Ascending aorta (tissue), 2 donors: ENCODE measurements at regions not wholly inside any gene's neighbourhood (a gene's known extent, or its start where the extent isn't known, plus 50 kb on each side); places are given as distances from the start of the nearest gene placed in this dataset.

ENCODE experiments used
- DNase-seq, 2 donors: peaks; one replicate each; pipeline ENCODE4 v3.0.0-alpha.2; 2019; ENCODE audit warnings: low spot score in 2 of 2
- H3K27ac ChIP-seq, 2 donors: fragments of 200-600 bp; sonication (generic); one replicate each; pipeline ENCODE4 v1.5.1; 2016 to 2017; ENCODE audit warnings: mild to moderate bottlenecking in 1 of 2
- H3K27me3 ChIP-seq: fragments of 200-600 bp; sonication (generic); one replicate; pipeline ENCODE4 v1.5.1; 2017
- H3K36me3 ChIP-seq, 2 donors: fragments of 200-600 bp; sonication (generic); one replicate each; pipeline ENCODE4 v1.5.1; 2016
- H3K4me1 ChIP-seq, 2 donors: fragments of 200-600 bp; sonication (generic); one replicate each; pipeline ENCODE4 v1.5.1; 2016 to 2017; ENCODE audit warnings: mild to moderate bottlenecking in 1 of 2
- H3K4me3 ChIP-seq, 2 donors: fragments of 200-600 bp; sonication (generic); one replicate each; pipeline ENCODE4 v1.5.1; 2016 to 2017; ENCODE audit warnings: mild to moderate bottlenecking in 1 of 2
- H3K9me3 ChIP-seq, 2 donors: fragments of 200-600 bp; sonication (generic); one replicate each; pipeline ENCODE4 v1.5.1; 2016
- CTCF ChIP-seq, 3 experiments: fragments of 200-600 bp in 2 of 3; fragments of 450-650 bp in 1 of 3; sonication (generic) in 2 of 3; IDR thresholded peaks; one replicate each; pipeline ENCODE4 v1.5.1; 2016 to 2019; ENCODE audit warnings: antibody characterized with exemption in 3 of 3, mild to moderate bottlenecking in 1 of 3, moderate library complexity in 1 of 3
- intact Hi-C: fragments of 100-400 bp; cut with DNase I; formaldehyde crosslinking; loops from one replicate; pipeline ENCODE4 v1.15.1; 2023

DNA sequence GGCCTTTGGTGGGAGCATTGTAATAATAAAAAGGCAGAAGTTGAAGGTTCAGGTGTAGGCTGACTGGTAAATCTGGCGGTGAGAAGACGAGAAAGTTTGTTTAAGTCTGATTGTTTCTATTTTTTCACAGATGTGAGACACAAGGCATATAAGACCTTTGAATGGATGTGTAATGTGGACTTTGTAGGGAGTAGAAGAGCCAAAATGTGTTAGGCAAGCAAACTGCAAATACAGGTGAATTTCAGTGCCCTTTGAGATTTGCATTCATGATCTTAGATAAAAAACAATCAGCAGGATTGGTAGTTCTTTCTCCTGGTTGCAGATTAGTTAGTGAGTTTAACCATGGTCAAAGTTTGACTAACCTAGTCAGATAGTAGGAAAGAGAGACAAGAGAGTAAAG is 238.9 kb downstream of the FRK start:
- intact Hi-C loops: no loop called here
- no peak overlapping the region for H3K4me3 ChIP-seq
- H3K9me3 ChIP-seq: peaks cover 0 to 4% of the 10 kb centered on the region in 2 donors
- no peaks in the 10 kb centered on the region for H3K36me3 ChIP-seq
- H3K27me3 ChIP-seq: no peaks in the 10 kb centered on the region
- H3K27ac ChIP-seq: no peak overlapping the region
- DNase-seq: no peak
- no peaks in the 10 kb centered on the region for H3K4me1 ChIP-seq
- no peak for TF ChIP-seq CTCF (IDR thresholded peaks at IDR 0.05)

DNA sequence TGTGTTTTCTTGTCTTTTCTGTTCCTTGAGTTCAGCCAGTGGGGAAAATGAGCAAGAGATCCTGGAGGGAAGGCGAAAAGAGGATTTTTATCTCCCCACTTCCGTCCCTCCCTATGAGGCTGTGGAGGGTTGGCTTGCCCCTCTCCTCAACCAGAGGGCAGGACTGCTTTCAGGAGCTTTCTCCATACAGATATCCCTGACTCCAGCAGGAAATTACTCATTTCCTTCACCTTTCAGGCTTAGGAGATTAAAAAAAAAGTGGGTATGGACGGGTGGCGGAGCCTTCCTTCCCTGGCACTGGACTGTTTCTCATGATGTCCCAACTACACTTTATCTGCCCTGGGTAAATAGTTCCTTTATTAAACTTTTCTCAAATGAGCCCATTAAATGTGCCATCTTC is 241.2 kb downstream of the FRK start:
- H3K4me3 ChIP-seq: no peak overlapping the region
- H3K27me3 ChIP-seq: no peaks in the 10 kb centered on the region
- intact Hi-C loops: no loop called here
- H3K9me3 ChIP-seq: peaks cover 0 to 4% of the 10 kb centered on the region in 2 donors
- no peaks in the 10 kb centered on the region for H3K4me1 ChIP-seq
- TF ChIP-seq CTCF (IDR thresholded peaks at IDR 0.05): no peak
- no peak overlapping the region for H3K27ac ChIP-seq
- DNase-seq: no peak
- H3K36me3 ChIP-seq: no peaks in the 10 kb centered on the region

DNA sequence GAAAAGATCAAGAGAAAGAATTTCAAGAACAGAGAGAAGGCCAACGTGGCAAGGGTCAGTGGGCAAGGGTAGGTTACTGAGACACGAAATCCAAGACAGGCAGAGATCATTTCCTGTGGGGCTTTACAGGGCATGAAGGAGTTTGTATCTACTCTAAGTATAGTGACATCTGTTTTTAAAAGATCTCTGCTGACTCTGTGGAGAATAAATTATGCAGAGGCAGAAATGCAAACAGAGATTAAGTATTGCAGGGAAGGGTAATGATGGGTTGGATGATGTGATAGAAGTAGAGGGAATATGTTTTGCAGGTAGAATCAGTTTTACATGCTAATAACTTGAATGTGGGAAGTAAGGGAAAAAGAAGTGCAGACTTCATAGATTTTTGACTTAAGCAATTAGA is 243.5 kb downstream of the FRK start:
- no peaks in the 10 kb centered on the region for H3K36me3 ChIP-seq
- H3K27ac ChIP-seq: no peak overlapping the region
- H3K4me1 ChIP-seq: no peaks in the 10 kb centered on the region
- H3K9me3 ChIP-seq: peaks cover 0 to 4% of the 10 kb centered on the region in 2 donors
- intact Hi-C loops: no loop called here
- H3K4me3 ChIP-seq: no peak overlapping the region
- no peak for TF ChIP-seq CTCF (IDR thresholded peaks at IDR 0.05)
- DNase-seq: no peak
- H3K27me3 ChIP-seq: no peaks in the 10 kb centered on the region

DNA sequence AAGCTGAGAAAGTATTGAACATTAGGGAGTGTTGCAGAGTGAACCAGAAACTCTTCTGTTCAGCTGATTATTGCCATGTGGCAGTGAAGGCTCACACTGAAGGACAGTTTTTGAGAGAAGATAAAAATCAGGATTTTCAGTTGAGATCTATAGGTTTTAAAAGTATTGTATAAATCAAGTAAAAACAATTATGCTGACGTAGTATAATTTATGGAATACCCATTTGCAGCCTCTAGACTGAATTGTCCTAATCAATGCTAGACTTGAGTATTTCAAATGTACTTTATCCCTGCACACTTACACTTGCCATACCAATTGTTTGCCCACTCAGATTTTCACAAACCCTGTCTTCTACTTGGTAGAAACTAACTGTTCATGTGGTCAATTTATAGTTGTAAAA is 245.8 kb downstream of the FRK start:
- no peak overlapping the region for H3K4me3 ChIP-seq
- no peak for TF ChIP-seq CTCF (IDR thresholded peaks at IDR 0.05)
- intact Hi-C loops: no loop called here

DNA sequence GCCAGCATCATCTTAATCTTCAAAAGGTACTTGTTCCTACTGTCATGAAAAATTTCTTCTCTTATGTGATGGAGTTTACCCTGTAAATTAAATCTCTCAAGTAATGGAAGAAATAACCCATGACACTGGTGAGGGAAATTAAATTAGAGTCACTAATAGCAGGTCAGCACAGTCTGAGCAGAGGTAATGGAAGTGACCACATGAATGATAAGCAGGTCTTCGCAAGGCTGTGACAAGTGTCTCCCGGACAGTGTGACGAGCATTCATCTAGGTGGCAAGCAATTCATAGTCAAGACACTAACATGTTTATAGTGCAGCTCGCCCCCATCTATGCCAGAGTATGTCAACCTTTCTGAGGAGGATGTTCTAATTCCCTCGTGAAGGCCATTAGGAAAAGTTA is 249.2 kb downstream of the FRK start:
- no peak for TF ChIP-seq CTCF (IDR thresholded peaks at IDR 0.05)
- no peak for DNase-seq
- H3K4me3 ChIP-seq: no peak overlapping the region
- no peaks in the 10 kb centered on the region for H3K4me1 ChIP-seq
- intact Hi-C loops: no loop called here
- no peaks in the 10 kb centered on the region for H3K27me3 ChIP-seq
- H3K27ac ChIP-seq: no peak overlapping the region
- H3K36me3 ChIP-seq: no peaks in the 10 kb centered on the region
- H3K9me3 ChIP-seq: no peaks in the 10 kb centered on the region

More for the DNA sequence above, 245.8 kb downstream of the FRK start:
- Histone ChIP-seq H3K27me3 (no peaks in the 10 kb centered on the region), H3K9me3 (peaks cover 0 to 4% of the 10 kb centered on the region in 2 donors), H3K36me3 (no peaks in the 10 kb centered on the region), H3K4me1 (no peaks in the 10 kb centered on the region), H3K27ac (no peak overlapping the region)
- no peak for DNase-seq

- intact Hi-C loops: no loop called here
- DNase-seq: no peak
- TF ChIP-seq CTCF (IDR thresholded peaks at IDR 0.05): no peak
- Histone ChIP-seq H3K36me3 (no peaks in the 10 kb centered on the region), H3K9me3 (no peaks in the 10 kb centered on the region), H3K27ac (no peak overlapping the region), H3K4me3 (no peak overlapping the region), H3K27me3 (no peaks in the 10 kb centered on the region), H3K4me1 (no peaks in the 10 kb centered on the region)
These were observed 262.5 kb downstream of the FRK start for GRCh38 chr6:115798229-115798628.
